ENCODE measurements at regions not wholly inside any gene's neighbourhood (a gene's known extent, or its start where the extent isn't known, plus 50 kb on each side); places are given as distances from the start of the nearest gene placed in this dataset.

DNA sequence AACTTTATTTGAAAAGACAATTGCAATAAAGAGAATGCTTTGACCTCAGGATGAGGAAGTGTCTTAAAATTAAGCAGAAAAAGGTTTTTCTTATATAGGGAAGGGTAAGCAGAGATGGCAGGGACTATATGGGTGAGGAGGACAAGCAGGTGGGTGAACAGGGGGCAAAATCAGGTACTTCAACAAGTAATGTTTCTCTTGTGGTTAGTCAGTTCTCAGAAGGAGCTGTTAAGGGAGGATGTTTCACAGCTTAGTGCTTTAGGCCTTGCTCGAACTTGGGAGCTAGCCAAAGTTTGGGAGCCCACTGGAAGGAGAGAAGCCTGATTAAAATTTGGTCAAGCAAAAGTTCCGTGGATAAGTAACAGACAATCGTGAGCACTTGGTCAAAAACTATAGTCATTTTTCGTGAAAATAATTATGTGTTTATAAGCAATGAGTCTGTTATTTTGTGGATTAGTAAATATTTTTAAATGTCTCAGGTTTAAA is 364.2 kb upstream of the TMPO start:
- DNase-seq, result no peak
- Mint-ChIP-seq H3K4me1 (no peaks in the 10 kb centered on the region), H3K9me3 (no peaks in the 10 kb centered on the region), H3K36me3 (no peaks in the 10 kb centered on the region), H3K4me3 (no peak overlapping the region), H3K27me3 (peaks cover 12% of the 10 kb centered on the region), H3K27ac (no peak overlapping the region)

DNA sequence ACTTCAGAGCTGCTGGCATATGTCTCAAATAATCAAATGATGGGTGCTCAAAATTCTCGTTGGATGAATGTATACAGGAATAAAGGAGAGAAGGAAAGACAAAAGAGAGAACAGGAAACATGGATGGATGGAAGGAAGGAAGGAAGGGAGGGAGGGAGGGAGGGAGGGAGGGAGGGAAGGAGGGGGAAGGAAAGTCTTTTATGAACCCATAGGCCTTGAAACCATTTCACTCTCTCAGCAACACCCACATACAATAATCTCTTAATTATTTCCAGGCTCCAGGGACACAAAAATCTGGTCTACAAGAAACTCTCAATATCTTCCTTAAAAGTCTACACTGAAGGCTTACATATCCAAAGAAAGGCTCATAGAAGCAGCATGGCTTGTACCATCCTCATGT is 363.4 kb upstream of the TMPO start:
- no peaks in the 10 kb centered on the region for H3K9me3 Mint-ChIP-seq
- H3K27ac Mint-ChIP-seq, result no peak overlapping the region
- no peaks in the 10 kb centered on the region for H3K36me3 Mint-ChIP-seq
- peaks cover 8% of the 10 kb centered on the region for H3K27me3 Mint-ChIP-seq
- no peak for DNase-seq
- no peaks in the 10 kb centered on the region for H3K4me1 Mint-ChIP-seq
- H3K4me3 Mint-ChIP-seq, result no peak overlapping the region

DNA sequence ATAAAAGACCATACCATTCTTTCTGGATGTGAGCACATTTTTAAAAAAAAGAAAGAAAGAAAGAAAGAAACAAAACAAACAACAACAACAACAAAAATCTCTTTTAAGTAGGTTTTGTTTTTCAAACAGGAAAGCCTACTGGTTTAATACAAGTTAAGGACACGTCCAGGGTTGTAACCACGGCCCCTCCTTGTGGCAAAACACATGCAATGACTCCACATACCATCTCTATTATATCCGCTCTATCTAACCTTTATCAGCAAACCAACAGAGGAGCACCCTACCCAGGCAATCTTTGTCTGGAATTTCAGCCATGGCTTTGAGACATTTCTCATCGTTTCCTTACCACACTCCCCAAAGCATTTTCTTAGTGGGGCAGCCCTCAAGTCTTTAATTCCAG is 360.5 kb upstream of the TMPO start:
- Mint-ChIP-seq H3K27me3 (no peaks in the 10 kb centered on the region), H3K9me3 (no peaks in the 10 kb centered on the region), H3K4me3 (no peak overlapping the region), H3K4me1 (no peaks in the 10 kb centered on the region), H3K27ac (no peak overlapping the region), H3K36me3 (no peaks in the 10 kb centered on the region)
- DNase-seq, result no peak

DNA sequence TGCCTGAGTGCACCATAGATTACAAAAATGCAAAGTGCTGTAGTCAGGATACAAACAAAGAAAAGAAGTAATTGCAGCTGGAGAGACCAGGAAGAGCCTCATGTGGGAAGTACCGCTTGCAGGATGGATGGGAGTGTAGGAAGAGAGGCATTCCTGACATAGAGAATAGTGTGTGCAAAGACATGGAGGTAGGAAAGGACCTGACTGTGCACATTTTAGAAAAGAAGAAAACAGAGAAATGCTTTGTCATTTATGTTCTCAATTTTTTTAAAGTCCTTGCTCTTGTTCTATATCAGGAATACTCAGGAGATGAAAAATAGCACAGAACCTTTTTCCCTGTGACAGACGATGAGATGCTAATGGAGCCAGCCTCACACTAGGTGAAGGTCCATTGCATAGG is 358.7 kb upstream of the TMPO start:
- Mint-ChIP-seq H3K27ac (no peak overlapping the region), H3K27me3 (no peaks in the 10 kb centered on the region), H3K4me3 (no peak overlapping the region), H3K36me3 (no peaks in the 10 kb centered on the region), H3K9me3 (no peaks in the 10 kb centered on the region), H3K4me1 (no peaks in the 10 kb centered on the region)
- DNase-seq, result no peak

DNA sequence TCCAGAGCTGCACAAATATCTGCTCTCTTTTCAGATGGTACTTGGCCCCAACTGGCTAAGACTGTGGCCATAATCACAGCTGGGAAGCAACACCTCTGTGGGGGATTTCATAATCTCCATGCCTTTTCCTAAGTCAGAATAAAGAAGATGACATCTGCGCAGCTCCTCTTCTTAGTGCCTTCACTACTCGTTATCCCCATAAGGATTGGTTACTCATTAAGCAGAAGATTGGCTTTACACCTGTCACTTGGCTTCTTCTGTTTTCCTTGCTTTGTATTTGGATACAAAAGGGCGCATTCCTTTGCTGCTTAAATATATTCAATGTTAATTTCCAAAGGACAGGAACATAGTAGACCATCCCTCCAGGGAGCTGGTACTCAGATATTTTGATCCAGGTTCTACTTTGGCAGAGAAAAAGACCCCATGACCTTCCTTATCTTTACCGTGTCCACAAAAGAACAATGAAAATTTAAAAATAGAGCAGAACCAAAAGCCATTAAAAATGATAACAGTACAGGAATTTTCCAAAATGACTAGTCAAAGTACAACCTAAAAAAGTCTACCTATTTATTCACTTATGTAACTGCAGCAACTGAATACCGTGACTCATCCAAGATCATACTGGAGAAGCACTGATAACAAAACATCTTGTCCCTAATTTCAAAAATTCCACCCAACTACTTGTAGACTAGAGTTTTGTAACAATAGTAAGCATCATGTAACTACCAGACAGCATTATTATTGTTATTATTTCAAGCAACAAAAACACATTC is 352.3 kb upstream of the TMPO start:
- no peaks in the 10 kb centered on the region for H3K27me3 Mint-ChIP-seq
- DNase-seq, result no peak
- no peaks in the 10 kb centered on the region for H3K9me3 Mint-ChIP-seq
- no peak overlapping the region for H3K4me3 Mint-ChIP-seq
- H3K4me1 Mint-ChIP-seq, result no peaks in the 10 kb centered on the region
- no peak overlapping the region for H3K27ac Mint-ChIP-seq
- H3K36me3 Mint-ChIP-seq, result no peaks in the 10 kb centered on the region

DNA sequence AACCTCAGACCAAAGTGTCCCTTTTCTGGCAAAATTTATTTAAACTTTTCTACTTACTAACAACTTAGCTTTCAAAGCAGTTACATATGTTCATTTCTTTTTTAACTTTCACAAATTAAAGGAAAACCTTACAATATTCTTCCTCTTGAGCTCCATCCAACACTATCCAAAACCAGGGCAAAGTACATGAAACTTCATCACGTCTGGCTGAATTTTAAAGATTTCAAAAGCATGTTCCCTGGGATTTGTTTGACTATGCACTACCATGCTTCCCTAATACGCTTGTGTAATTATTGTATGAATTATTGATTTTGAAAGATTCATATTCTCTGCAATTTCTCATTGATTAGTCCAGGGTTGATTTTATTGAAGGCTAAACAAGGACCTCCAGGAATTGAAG is 343.1 kb upstream of the TMPO start:
- Mint-ChIP-seq H3K9me3 (no peaks in the 10 kb centered on the region), H3K4me1 (no peaks in the 10 kb centered on the region)

DNA sequence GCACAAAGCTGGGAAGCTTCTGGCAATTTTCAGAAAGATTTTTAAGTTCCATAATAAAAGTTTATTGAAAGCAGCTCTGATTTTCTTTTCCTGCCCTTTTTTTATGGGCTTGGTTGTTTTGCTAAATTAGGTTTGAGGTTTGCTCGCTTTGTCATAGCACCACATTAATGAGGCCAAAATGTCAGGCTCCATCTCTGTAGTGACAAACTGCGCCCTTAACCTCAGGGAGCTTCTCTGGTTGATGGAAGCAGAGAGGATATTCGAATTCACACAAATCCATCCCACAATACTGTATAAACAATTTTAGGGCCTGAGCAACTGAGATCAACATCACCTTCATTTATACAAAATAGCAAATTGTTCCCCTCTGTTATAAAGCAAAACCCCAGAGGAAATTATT is 342.6 kb upstream of the TMPO start:
- H3K4me3 Mint-ChIP-seq, result no peak overlapping the region
- no peaks in the 10 kb centered on the region for H3K9me3 Mint-ChIP-seq
- DNase-seq, result no peak
- no peak overlapping the region for H3K27ac Mint-ChIP-seq
- no peaks in the 10 kb centered on the region for H3K36me3 Mint-ChIP-seq
- no peaks in the 10 kb centered on the region for H3K27me3 Mint-ChIP-seq
- no peaks in the 10 kb centered on the region for H3K4me1 Mint-ChIP-seq

More for the DNA sequence above, 343.1 kb upstream of the TMPO start:
- H3K27me3 Mint-ChIP-seq, result no peaks in the 10 kb centered on the region
- no peak for DNase-seq
- H3K4me3 Mint-ChIP-seq, result no peak overlapping the region
- no peaks in the 10 kb centered on the region for H3K36me3 Mint-ChIP-seq
- no peak overlapping the region for H3K27ac Mint-ChIP-seq

DNA sequence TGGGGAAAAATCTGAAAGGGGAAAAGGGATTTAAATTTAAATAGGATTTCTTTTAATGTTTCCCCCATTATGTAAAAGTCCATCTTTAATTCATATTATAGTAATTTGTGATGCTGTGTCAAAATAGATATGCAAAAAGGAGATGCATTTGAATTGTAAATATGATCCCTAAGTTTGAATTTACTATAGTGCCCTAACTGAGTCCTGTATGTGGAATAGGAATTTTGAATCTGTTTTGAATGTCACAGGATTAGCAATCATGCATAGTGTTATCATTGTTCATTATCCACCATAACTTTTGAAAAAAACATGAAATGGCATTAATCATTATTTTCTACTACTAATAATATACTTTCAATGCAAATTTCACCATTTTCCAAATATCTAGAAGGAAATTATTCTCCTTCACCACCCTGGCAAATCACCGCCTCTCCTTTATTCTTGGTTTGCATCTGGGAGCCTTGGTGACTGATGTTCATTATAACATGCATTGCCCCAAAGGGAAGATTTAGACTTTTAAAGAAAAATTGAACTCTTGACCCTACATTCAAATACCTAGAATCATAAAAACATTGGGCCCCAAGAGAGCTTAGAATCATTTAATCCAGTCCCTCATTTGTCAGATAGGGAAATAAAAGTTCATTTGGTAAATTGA is 341.5 kb upstream of the TMPO start:
- no peaks in the 10 kb centered on the region for H3K27me3 Mint-ChIP-seq
- no peaks in the 10 kb centered on the region for H3K36me3 Mint-ChIP-seq
- H3K9me3 Mint-ChIP-seq, result no peaks in the 10 kb centered on the region
- no peak overlapping the region for H3K4me3 Mint-ChIP-seq
- no peaks in the 10 kb centered on the region for H3K4me1 Mint-ChIP-seq
- no peak for DNase-seq
- no peak overlapping the region for H3K27ac Mint-ChIP-seq

DNA sequence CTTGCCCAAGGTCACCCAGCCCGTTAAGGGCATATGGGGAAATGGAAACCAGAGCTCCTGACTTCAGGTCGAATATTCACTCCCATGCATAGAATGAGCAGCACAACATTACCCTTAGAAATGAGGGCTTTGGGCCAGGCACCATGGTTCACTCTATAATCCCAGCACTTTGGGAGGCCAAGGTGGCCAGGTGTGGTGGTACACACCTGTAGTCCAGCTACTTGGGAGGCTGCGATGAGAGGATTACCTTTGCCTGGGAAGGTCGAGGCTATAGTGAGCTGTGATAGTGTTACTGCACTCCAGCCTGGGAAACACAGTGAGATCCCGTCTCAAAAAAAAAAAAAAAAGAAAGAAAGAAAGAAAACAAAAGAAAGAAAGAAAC is 341.0 kb upstream of the TMPO start:
- Mint-ChIP-seq H3K27ac (no peak overlapping the region), H3K4me3 (no peak overlapping the region), H3K9me3 (no peaks in the 10 kb centered on the region), H3K4me1 (no peaks in the 10 kb centered on the region), H3K36me3 (no peaks in the 10 kb centered on the region), H3K27me3 (peaks cover under 1% of the 10 kb centered on the region)
- no peak for DNase-seq

DNA sequence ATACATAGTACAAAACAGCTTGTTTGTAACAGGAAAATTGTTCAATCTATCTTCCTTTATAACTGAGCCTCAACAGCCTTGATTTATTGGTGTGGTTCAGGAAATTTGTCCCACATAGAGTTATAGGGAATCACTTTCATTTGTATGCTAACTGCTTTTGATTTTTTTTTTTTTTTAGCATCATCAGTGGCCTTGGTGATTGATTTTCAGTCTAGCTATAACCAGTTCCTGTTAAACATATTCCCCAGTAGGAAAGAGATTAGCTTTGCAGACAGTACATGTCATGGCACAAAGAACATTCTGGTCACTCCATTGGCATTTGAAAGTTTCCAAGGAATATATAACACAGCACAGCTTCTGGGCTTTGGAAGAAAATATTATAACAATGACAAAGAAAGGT is 337.3 kb upstream of the TMPO start:
- H3K4me1 Mint-ChIP-seq, result no peaks in the 10 kb centered on the region
- no peak for DNase-seq
- H3K9me3 Mint-ChIP-seq, result no peaks in the 10 kb centered on the region
- peaks cover 6% of the 10 kb centered on the region for H3K27me3 Mint-ChIP-seq
- H3K36me3 Mint-ChIP-seq, result no peaks in the 10 kb centered on the region
- no peak overlapping the region for H3K4me3 Mint-ChIP-seq
- H3K27ac Mint-ChIP-seq, result no peak overlapping the region

DNA sequence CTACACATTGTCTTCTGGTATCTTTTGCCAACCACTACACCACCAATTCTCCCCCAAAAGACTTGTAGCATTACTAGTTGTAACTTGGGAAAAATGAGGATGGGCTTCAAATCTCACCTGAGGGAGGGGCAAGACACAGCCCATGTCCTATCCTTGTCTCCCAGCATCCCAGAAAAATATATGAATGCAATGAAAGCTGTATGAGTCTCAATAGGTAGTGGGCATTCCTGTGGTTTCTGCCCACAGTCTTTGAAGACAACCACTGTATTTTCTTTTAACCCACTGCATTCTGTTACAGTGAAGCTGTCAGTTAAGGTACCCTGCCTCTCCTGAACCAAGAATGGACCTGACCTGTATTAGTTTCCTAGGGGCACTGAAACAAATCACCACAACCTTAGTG is 336.2 kb upstream of the TMPO start:
- no peaks in the 10 kb centered on the region for H3K9me3 Mint-ChIP-seq
- H3K4me1 Mint-ChIP-seq, result no peaks in the 10 kb centered on the region
- DNase-seq, result no peak
- H3K4me3 Mint-ChIP-seq, result no peak overlapping the region
- H3K36me3 Mint-ChIP-seq, result no peaks in the 10 kb centered on the region
- H3K27ac Mint-ChIP-seq, result no peak overlapping the region
- peaks cover 6% of the 10 kb centered on the region for H3K27me3 Mint-ChIP-seq

DNA sequence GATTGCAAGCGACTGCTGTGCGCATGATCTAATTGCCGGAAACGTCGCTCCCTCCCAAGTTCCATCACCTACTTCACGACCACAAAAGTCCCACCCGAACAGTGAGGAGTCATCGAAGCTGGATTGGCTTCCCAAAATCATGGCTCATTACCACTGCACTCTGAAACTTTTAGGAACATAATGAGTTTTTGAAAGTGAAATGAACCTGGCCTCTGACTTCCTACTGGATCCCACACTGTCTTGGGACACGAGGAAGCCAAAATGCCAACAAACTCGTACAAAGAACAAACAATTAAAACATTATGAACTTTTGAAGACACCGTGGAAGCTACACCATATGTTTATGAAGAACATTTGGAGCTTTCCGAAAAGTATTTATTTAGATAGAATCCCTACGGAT is 334.8 kb upstream of the TMPO start:
- H3K27ac Mint-ChIP-seq, result no peak overlapping the region
- H3K9me3 Mint-ChIP-seq, result no peaks in the 10 kb centered on the region
- DNase-seq, result no peak
- H3K4me3 Mint-ChIP-seq, result no peak overlapping the region
- H3K27me3 Mint-ChIP-seq, result peaks cover 6% of the 10 kb centered on the region
- no peaks in the 10 kb centered on the region for H3K36me3 Mint-ChIP-seq
- H3K4me1 Mint-ChIP-seq, result no peaks in the 10 kb centered on the region

DNA sequence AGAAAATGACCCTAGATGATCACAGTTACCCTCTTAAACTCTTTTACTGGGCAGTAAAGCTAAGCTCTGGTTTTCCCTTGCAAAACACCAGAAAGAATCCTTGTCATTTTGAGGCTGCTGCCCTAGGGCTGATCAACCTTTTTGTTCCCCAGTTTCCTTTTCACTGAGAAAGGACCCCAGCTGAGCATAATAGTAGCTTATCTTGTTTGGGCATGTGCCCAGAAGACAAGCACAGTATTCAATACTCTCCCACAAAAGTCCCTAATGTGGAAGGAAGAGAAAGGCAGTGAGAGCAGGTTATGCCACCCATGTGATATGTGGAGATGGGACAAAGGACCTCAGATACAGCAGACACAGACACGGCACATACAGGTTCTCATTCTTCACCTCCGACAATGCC is 332.6 kb upstream of the TMPO start:
- Mint-ChIP-seq H3K4me1 (no peaks in the 10 kb centered on the region), H3K4me3 (no peak overlapping the region), H3K27ac (no peak overlapping the region), H3K9me3 (no peaks in the 10 kb centered on the region), H3K36me3 (no peaks in the 10 kb centered on the region), H3K27me3 (peaks cover 6% of the 10 kb centered on the region)
- DNase-seq, result no peak

DNA sequence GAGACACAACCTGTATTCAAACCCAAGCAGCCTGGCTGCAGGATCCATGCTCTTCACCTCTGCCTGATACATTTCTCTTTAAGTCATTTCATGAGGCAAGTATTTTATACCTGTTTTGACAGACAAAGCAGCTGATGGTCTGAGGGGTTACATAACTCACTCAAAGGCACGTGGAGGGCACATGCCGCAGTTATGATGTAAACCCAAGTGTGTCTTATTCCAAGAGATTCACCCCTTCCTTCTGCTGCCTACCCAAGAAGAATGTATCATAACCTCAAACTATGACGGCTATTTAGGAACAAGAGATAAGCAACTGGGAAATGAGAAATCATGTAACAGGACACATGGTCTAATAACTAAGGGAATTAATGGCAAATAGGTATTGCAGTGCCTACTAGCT is 329.8 kb upstream of the TMPO start:
- H3K9me3 Mint-ChIP-seq, result no peaks in the 10 kb centered on the region
- H3K27ac Mint-ChIP-seq, result no peak overlapping the region
- no peaks in the 10 kb centered on the region for H3K27me3 Mint-ChIP-seq
- no peaks in the 10 kb centered on the region for H3K36me3 Mint-ChIP-seq
- H3K4me3 Mint-ChIP-seq, result no peak overlapping the region
- DNase-seq, result no peak
- no peaks in the 10 kb centered on the region for H3K4me1 Mint-ChIP-seq

DNA sequence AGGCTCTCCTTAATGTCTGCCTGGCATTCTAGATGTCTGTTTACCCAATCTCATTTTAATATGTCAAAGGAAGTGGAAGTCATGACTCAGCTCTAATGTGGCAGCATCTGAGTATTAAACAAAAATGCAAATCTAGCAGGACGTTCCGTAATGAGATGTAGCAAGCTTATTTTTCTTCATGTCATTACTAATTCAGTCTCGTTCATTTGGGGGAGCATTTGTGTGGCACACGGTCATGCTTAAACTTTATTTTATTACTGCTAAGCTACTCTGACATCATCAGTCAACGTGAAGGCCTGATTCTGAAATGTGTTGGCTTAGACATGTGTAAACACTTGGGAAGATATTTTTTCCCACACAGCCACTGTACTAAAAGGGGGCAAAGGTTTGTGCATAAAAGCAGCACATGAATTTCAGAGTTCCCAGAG is 326.7 kb upstream of the TMPO start:
- H3K27ac Mint-ChIP-seq, result no peak overlapping the region
- DNase-seq, result no peak
- no peaks in the 10 kb centered on the region for H3K36me3 Mint-ChIP-seq
- no peaks in the 10 kb centered on the region for H3K27me3 Mint-ChIP-seq
- H3K4me1 Mint-ChIP-seq, result no peaks in the 10 kb centered on the region
- no peaks in the 10 kb centered on the region for H3K9me3 Mint-ChIP-seq
- no peak overlapping the region for H3K4me3 Mint-ChIP-seq

DNA sequence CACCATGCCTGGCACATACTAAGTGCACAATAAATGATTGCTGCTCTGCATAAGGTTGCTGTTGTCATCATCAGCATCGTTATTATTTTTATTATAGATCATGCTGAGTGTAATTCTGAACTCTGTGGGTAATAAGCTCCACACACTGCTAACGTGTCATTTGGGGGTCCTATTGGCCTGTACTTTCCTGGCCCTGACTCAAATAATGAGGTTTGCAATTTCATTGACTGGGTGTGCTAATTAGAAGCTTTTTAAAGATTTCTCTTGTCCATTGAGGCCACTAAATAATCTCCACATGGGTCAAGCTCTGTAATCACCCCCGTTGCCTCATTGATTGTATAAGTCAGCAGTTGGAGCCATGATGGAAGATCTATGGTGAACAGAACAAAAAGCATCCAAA is 320.8 kb upstream of the TMPO start:
- no peak for DNase-seq
- H3K4me1 Mint-ChIP-seq, result no peaks in the 10 kb centered on the region
- H3K27ac Mint-ChIP-seq, result no peak overlapping the region
- no peak overlapping the region for H3K4me3 Mint-ChIP-seq
- no peaks in the 10 kb centered on the region for H3K36me3 Mint-ChIP-seq
- H3K27me3 Mint-ChIP-seq, result peaks cover 6% of the 10 kb centered on the region
- H3K9me3 Mint-ChIP-seq, result no peaks in the 10 kb centered on the region
